HepG2 (cell line): ENCODE measurements at regions not wholly inside any gene's neighbourhood (a gene's known extent, or its start where the extent isn't known, plus 50 kb on each side); places are given as distances from the start of the nearest gene placed in this dataset.
A peak's percentile ranks its signal among the peaks of the same experiment; 100 is the strongest.

Experiments
- AGO1 ChIP-seq: fragments of 200-400 bp; formaldehyde crosslinking; IDR thresholded peaks from 2 replicates; pipeline ENCODE4 v1.6.1; 2017; ENCODE audit warnings: mild to moderate bottlenecking, low read depth, low read length, moderate library complexity; ENCODE audit not compliant: poor library complexity, severe bottlenecking
- AKAP8 ChIP-seq: sonication (generic); formaldehyde crosslinking; IDR thresholded peaks from 2 replicates; pipeline ENCODE4 v1.5.1; 2020; ENCODE audit warnings: mild to moderate bottlenecking, missing genetic modification reagents
- ATF6 ChIP-seq: sonication (generic); formaldehyde crosslinking; conservative IDR thresholded peaks from 2 replicates; pipeline ENCODE4 v1.4.0; 2020; ENCODE audit warnings: missing genetic modification reagents
- CBX2 ChIP-seq, 2 experiments: fragments of 200-600 bp in 1 of 2; sonication (generic); formaldehyde crosslinking in 1 of 2; IDR thresholded peaks; 2 replicates each; pipeline versions ENCODE4 v1.7.0 to v1.8.1; 2018 to 2022; ENCODE audit warnings: low read depth in 2 of 2, low read length in 1 of 2, mild to moderate bottlenecking in 1 of 2, missing genetic modification reagents in 1 of 2
- DNMT3B ChIP-seq: conservative IDR thresholded peaks from 2 replicates; pipeline ENCODE4 v1.6.1; 2016; ENCODE audit warnings: missing biosample characterization, control low read depth
- ESRRA ChIP-seq: sonication (generic); formaldehyde crosslinking; IDR thresholded peaks from 2 replicates; pipeline ENCODE4 v1.5.1; 2020; ENCODE audit warnings: mild to moderate bottlenecking, low read depth, missing genetic modification reagents
- HIVEP1 ChIP-seq: sonication (generic); formaldehyde crosslinking; IDR thresholded peaks from 2 replicates; pipeline ENCODE4 v1.4.0; 2020; ENCODE audit warnings: mild to moderate bottlenecking, missing genetic modification reagents
- IRF2 ChIP-seq: IDR thresholded peaks from 2 replicates; pipeline ENCODE4 v1.6.1; 2018; ENCODE audit warnings: missing genetic modification reagents, missing compliant biosample characterization
- IRF9 ChIP-seq: sonication (generic); formaldehyde crosslinking; IDR thresholded peaks from 2 replicates; pipeline ENCODE4 v1.8.0; 2022; ENCODE audit warnings: missing genetic modification reagents, mild to moderate bottlenecking, borderline replicate concordance
- LRRFIP1 ChIP-seq: sonication (generic); formaldehyde crosslinking; conservative IDR thresholded peaks from 2 replicates; pipeline ENCODE4 v1.4.0; 2020; ENCODE audit warnings: missing genetic modification reagents
- POLR2AphosphoS2 ChIP-seq: IDR thresholded peaks from 2 replicates; pipeline ENCODE4 v1.6.1; 2011; ENCODE audit warnings: low read depth, low read length, improper control_type of control experiment
- PTBP1 ChIP-seq: fragments of 200-400 bp; formaldehyde crosslinking; IDR thresholded peaks from 2 replicates; pipeline ENCODE4 v1.6.1; 2018; ENCODE audit warnings: low read length, low read depth; ENCODE audit not compliant: poor library complexity, severe bottlenecking
- SOX6 ChIP-seq, 2 experiments: fragments of 450-650 bp in 1 of 2; sonication (generic) in 1 of 2; formaldehyde crosslinking in 1 of 2; IDR thresholded peaks; 2 replicates each; pipeline versions ENCODE4 v1.4.0 to v1.6.1; 2017 to 2020; ENCODE audit warnings: antibody characterized with exemption in 1 of 2, mild to moderate bottlenecking in 1 of 2, missing genetic modification reagents in 1 of 2
- TOE1 ChIP-seq: sonication (generic); formaldehyde crosslinking; IDR thresholded peaks from 2 replicates; pipeline ENCODE4 v1.4.0; 2020; ENCODE audit warnings: mild to moderate bottlenecking, missing genetic modification reagents
- ZBTB26 ChIP-seq: IDR thresholded peaks from 2 replicates; pipeline ENCODE4 v1.6.1; 2016; ENCODE audit warnings: missing compliant biosample characterization, missing genetic modification reagents, borderline replicate concordance
- ZEB1 ChIP-seq: IDR thresholded peaks from 2 replicates; pipeline ENCODE4 v1.6.1; 2012; ENCODE audit warnings: mild to moderate bottlenecking, low read depth, inconsistent platforms; ENCODE audit not compliant: insufficient replicate concordance
- ZNF333 ChIP-seq: sonication (generic); formaldehyde crosslinking; IDR thresholded peaks from 2 replicates; pipeline ENCODE4 v1.4.0; 2020; ENCODE audit warnings: mild to moderate bottlenecking, missing genetic modification reagents, borderline replicate concordance
- ZNF512 ChIP-seq: sonication (generic); formaldehyde crosslinking; IDR thresholded peaks from 2 replicates; pipeline ENCODE4 v1.4.0; 2020; ENCODE audit warnings: mild to moderate bottlenecking, missing genetic modification reagents
- ZNF570 ChIP-seq: sonication (generic); formaldehyde crosslinking; IDR thresholded peaks from 2 replicates; pipeline ENCODE4 v1.4.0; 2020; ENCODE audit warnings: mild to moderate bottlenecking, missing genetic modification reagents, borderline replicate concordance

GRCh38 chr2:16608661-16609643 lies 56.7 kb downstream of the CYRIA start (continued):
- no peak for TF ChIP-seq LRRFIP1 (CRISPR knock-in tag)
- TF ChIP-seq ATF6 = no peak
- no peak for TF ChIP-seq TOE1 (CRISPR knock-in tag)
- TF ChIP-seq ESRRA = 0 out of 2 replicates have a peak, but pooled peaks have one; percentile 33
- no peak for TF ChIP-seq AKAP8
- no peak for TF ChIP-seq SOX6 (IDR thresholded peaks at IDR 0.05)
- peak; percentile 49 for TF ChIP-seq SOX6 (CRISPR knock-in tag; IDR thresholded peaks at IDR 0.05)
- peak; percentile 61; the same call in 1 of the 2 replicates for TF ChIP-seq HIVEP1 (CRISPR knock-in tag)
- no peak for TF ChIP-seq ZNF512
- TF ChIP-seq ZEB1 = no peak
- TF ChIP-seq ZNF570 (CRISPR knock-in tag) = no peak
- TF ChIP-seq ZNF333 (CRISPR knock-in tag) = no peak
- TF ChIP-seq PTBP1 = no peak
- TF ChIP-seq IRF9 (CRISPR knock-in tag) = no peak; the same call in 1 of the 2 replicates
- no peak for TF ChIP-seq POLR2AphosphoS2
- no peak for TF ChIP-seq DNMT3B (CRISPR knock-in tag)
- no peak for TF ChIP-seq CBX2 (IDR thresholded peaks at IDR 0.05; ENCODE audit: low read depth, low read length)
- no peak for TF ChIP-seq CBX2 (CRISPR knock-in tag; IDR thresholded peaks at IDR 0.05; ENCODE audit: low read depth)
- TF ChIP-seq ZBTB26 (CRISPR knock-in tag) = no peak
- no peak for TF ChIP-seq AGO1
- TF ChIP-seq IRF2 = no peak
